Retinal pigment epithelial cell (primary cell): ENCODE measurements at regions not wholly inside any gene's neighbourhood (a gene's known extent, or its start where the extent isn't known, plus 50 kb on each side); places are given as distances from the start of the nearest gene placed in this dataset.
A peak's percentile ranks its signal among the peaks of the same experiment; 100 is the strongest.

Experiments
- DNase-seq: peaks from one replicate; pipeline ENCODE4 v3.0.0-alpha.2; 2010; ENCODE audit warnings: low read depth
- H3K4me3 ChIP-seq: 2 replicates; pipeline ENCODE4 v1.5.1; 2011; ENCODE audit warnings: mild to moderate bottlenecking, low read length, control low read depth, moderate library complexity
- CTCF ChIP-seq: conservative IDR thresholded peaks from 2 replicates; pipeline ENCODE4 v1.5.1; 2011; ENCODE audit warnings: low read depth, low read length, control low read depth, inconsistent platforms

DNA sequence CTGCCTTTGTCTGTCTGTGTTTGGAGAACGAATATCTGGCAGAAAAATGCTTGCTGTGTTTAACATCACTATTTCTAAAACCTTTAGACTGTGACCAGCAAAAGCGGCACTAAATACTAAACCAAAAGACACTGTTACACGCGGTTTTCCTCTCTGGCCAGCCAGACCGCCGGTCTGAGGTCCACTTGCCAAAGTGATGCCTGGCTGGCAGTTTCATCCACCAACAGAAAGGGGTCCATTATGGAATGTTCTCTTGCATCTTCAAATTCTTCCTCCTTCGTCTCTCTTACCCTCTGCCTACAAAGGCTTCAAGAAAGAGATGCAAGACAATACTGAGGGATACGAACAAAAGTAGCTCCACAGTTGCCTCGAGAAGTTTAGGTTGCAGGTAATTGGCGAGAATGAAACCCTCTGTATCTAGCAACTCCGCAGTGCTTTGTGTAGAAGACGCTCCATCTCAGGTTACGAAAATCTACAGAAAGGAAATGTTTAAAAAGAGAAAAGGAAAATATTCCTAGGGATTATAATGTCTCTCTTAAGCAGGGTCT lies 176.6 kb downstream of the TRIM27 start:
- TF ChIP-seq CTCF = no peak
- no peak for DNase-seq
- H3K4me3 ChIP-seq = peak overlapping the region; percentile 25

DNA sequence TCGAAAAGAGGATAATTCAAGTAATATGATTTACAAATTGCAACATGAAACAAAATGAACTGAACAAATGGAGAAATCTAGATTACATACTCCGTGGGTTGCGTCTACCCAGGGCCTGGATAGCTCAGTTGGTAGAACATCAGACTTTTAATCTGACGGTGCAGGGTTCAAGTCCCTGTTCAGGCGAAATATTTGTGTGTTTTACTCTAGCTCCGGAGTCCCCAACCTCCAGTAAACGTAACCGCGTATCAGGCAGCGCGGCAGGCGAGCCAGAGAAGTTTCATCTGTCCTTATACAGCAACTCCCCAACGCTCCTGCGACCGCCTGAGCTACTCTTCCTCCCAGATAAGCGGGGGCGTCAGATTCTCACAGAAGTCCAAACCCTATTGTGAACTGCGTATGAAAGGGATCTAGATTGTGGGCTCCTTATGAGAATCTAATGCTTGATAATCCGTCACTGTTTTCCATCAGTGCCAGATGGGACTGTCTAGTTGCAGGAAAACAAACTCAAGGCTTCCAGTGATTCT lies 176.1 kb downstream of the TRIM27 start:
- no peak for DNase-seq
- no peak for TF ChIP-seq CTCF
- H3K4me3 ChIP-seq = peak overlapping the region; percentile 25

- DNase-seq = no peak
- no peak overlapping the region for H3K4me3 ChIP-seq
- no peak for TF ChIP-seq CTCF
Observed at GRCh38 chr6:28748192-28748591, 175.6 kb downstream of the TRIM27 start.

DNA sequence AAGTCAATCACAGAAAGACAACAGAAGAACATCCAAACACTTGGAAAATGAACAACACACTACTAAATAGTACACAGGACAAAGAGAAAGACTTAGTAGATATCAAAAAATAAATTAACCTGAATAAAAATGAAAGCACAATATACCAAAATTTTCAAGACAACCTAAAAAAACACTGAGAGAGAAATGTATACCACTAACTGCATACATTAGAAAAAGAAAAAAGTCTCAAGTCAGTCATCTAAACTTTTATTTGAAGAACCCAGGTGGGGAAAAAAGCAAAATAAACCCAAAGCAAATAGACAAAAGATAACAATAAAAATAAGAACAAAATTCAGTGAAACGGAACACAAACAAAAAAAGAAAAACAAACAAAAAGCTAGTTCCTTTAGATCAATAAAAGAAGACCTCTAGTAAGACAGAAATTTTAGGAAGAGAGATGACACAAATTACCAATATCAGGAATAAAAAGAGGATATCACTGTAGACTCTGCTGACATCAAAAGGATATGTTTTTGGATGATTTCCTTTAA lies 172.8 kb downstream of the TRIM27 start:
- DNase-seq = no peak
- H3K4me3 ChIP-seq = no peak overlapping the region
- TF ChIP-seq CTCF = no peak

- no peak overlapping the region for H3K4me3 ChIP-seq
- DNase-seq = no peak
- no peak for TF ChIP-seq CTCF
Observed at GRCh38 chr6:28751514-28751913, 172.3 kb downstream of the TRIM27 start.

GRCh38 chr6:28751963-28752350 lies 171.8 kb downstream of the TRIM27 start:
- no peak overlapping the region for H3K4me3 ChIP-seq
- no peak for DNase-seq
- no peak for TF ChIP-seq CTCF

GRCh38 chr6:28757429-28758045 lies 166.2 kb downstream of the TRIM27 start:
- DNase-seq = no peak
- peak overlapping the region; percentile 11 for H3K4me3 ChIP-seq
- TF ChIP-seq CTCF = no peak
